Liver (tissue), 7 donors: ENCODE measurements at regions not wholly inside any gene's neighbourhood (a gene's known extent, or its start where the extent isn't known, plus 50 kb on each side); places are given as distances from the start of the nearest gene placed in this dataset.

Experiments
- DNase-seq: peaks from one replicate; pipeline ENCODE4 v3.0.0-alpha.2; 2017; ENCODE audit warnings: low spot score
- H3K27ac ChIP-seq, 2 donors: one replicate each; pipeline ENCODE4 v1.7.0; 2013; ENCODE audit warnings: inconsistent platforms in 2 of 2, low read length in 2 of 2, control low read depth in 1 of 2, low read depth in 1 of 2, mild to moderate bottlenecking in 1 of 2
- H3K27me3 ChIP-seq, 4 donors: one replicate each; pipeline versions ENCODE4 v1.6.1 to v1.7.0; 2013; ENCODE audit warnings: low read length in 3 of 4, inconsistent platforms in 1 of 4, mild to moderate bottlenecking in 1 of 4, moderate library complexity in 1 of 4; ENCODE audit not compliant: control insufficient read depth in 4 of 4, insufficient read depth in 4 of 4
- H3K36me3 ChIP-seq, 4 donors: one replicate each; pipeline versions ENCODE4 v1.6.1 to v1.7.0; 2013; ENCODE audit warnings: low read length in 3 of 4, mild to moderate bottlenecking in 3 of 4, low read depth in 1 of 4, moderate library complexity in 1 of 4; ENCODE audit not compliant: control insufficient read depth in 4 of 4, insufficient read depth in 3 of 4
- H3K4me1 ChIP-seq, 4 donors: one replicate each; pipeline versions ENCODE4 v1.6.1 to v1.7.0; 2013; ENCODE audit warnings: low read length in 3 of 4, mild to moderate bottlenecking in 3 of 4, moderate library complexity in 1 of 4; ENCODE audit not compliant: control insufficient read depth in 4 of 4, insufficient read depth in 4 of 4
- H3K4me3 ChIP-seq, 3 donors: one replicate each; pipeline versions ENCODE4 v1.6.1 to v1.7.0; 2013; ENCODE audit warnings: low read length in 3 of 3, control low read depth in 1 of 3, low read depth in 1 of 3, mild to moderate bottlenecking in 1 of 3
- H3K9ac ChIP-seq, 2 donors: one replicate each; pipeline ENCODE4 v1.7.0; 2013; ENCODE audit warnings: low read length in 2 of 2, mild to moderate bottlenecking in 2 of 2, moderate library complexity in 2 of 2, control low read depth in 1 of 2, low read depth in 1 of 2
- H3K9me3 ChIP-seq, 4 donors: one replicate each; pipeline versions ENCODE4 v1.6.1 to v1.7.0; 2013; ENCODE audit warnings: low read length in 3 of 4; ENCODE audit not compliant: control insufficient read depth in 4 of 4
- FOXA2 ChIP-seq: IDR thresholded peaks from 2 replicates; pipeline ENCODE4 v1.6.1; 2016; ENCODE audit warnings: antibody characterized with exemption
- HNF4A ChIP-seq, 2 donors: conservative IDR thresholded peaks; 2 replicates each; pipeline ENCODE4 v1.6.1; 2016; ENCODE audit warnings: antibody characterized with exemption in 2 of 2, mild to moderate bottlenecking in 2 of 2
- HNF4G ChIP-seq: IDR thresholded peaks from 2 replicates; pipeline ENCODE4 v1.6.1; 2016; ENCODE audit warnings: antibody characterized with exemption
- NR2F2 ChIP-seq: IDR thresholded peaks from 2 replicates; pipeline ENCODE4 v1.6.1; 2016; ENCODE audit warnings: antibody characterized with exemption
- RXRA ChIP-seq, 2 donors: IDR thresholded peaks; 2 replicates each; pipeline ENCODE4 v1.6.1; 2017 to 2018; ENCODE audit warnings: antibody characterized with exemption in 2 of 2, mild to moderate bottlenecking in 1 of 2
- SP1 ChIP-seq: IDR thresholded peaks from 2 replicates; pipeline ENCODE4 v1.6.1; 2018; ENCODE audit warnings: antibody characterized with exemption, mild to moderate bottlenecking
- TAF1 ChIP-seq: conservative IDR thresholded peaks from 2 replicates; pipeline ENCODE4 v1.6.1; 2016; ENCODE audit warnings: antibody characterized with exemption, mild to moderate bottlenecking
- whole genome bisulfite sequencing: extraction: QIAGEN DNeasy Blood & Tissue Kit; methylation state at CpG from one replicate; pipeline ENCODE4 v1.1.7; 2013; 5-methylcytosine and 5-hydroxymethylcytosine counted together
- TF ChIP-seq, protein P1 (sequence below): IDR thresholded peaks from 2 replicates; pipeline ENCODE4 v1.6.1; 2016; ENCODE audit warnings: antibody characterized with exemption, mild to moderate bottlenecking
- TF ChIP-seq, protein P2 (sequence below): IDR thresholded peaks from 2 replicates; pipeline ENCODE4 v1.6.1; 2016; ENCODE audit warnings: antibody characterized with exemption
- TF ChIP-seq, protein P3 (sequence below): IDR thresholded peaks from 2 replicates; pipeline ENCODE4 v1.6.1; 2016; ENCODE audit warnings: antibody characterized with exemption
- TF ChIP-seq, protein P4 (sequence below): IDR thresholded peaks from 2 replicates; pipeline ENCODE4 v1.6.1; 2016; ENCODE audit warnings: antibody characterized with exemption
- donor health status: healthy.
- donor health status: healthy.
- donor health status: healthy.
- donor health status: healthy.

DNA sequence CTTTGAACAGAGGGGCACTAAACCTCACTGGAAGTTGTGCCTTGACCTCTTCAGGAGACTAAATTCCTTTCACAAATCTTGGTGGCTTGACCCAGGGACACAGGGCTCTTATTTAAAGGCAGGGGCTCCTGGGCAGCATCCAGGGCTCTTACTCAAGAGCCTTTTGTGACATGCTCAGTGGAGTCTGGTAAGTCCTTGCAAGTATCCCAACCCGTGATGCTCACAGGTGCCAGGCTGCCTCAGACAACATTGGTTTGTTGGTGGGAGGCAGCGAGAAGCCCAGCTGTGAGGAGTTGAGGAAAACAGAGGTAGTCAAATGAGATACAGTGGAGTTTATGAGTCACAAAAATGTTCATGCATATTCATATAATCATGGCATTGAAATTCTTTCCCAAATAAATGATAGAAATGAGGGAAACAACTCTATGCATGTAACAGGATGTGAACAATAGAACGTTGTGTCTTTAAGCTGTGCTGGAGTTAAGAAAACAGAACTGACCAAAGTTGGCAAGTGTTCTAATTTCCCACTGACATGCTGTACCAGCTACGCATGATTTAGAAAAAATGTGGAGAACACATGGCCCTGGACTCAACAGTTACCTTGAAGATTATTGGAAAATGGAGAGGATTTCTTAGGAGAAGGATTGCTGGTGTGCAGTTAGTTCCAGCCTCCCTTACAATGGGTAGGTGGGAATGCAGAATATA lies 654.5 kb upstream of the COBL start:
- peaks cover 0 to 3% (median 0%) of the 10 kb centered on the region in 4 donors for H3K9me3 ChIP-seq
- no peaks in the 10 kb centered on the region for H3K4me1 ChIP-seq
- no peak overlapping the region for H3K9ac ChIP-seq
- 66% methylated on average over 4 of the region's 4 CpGs for WGBS
- TF ChIP-seq, protein P1, sequence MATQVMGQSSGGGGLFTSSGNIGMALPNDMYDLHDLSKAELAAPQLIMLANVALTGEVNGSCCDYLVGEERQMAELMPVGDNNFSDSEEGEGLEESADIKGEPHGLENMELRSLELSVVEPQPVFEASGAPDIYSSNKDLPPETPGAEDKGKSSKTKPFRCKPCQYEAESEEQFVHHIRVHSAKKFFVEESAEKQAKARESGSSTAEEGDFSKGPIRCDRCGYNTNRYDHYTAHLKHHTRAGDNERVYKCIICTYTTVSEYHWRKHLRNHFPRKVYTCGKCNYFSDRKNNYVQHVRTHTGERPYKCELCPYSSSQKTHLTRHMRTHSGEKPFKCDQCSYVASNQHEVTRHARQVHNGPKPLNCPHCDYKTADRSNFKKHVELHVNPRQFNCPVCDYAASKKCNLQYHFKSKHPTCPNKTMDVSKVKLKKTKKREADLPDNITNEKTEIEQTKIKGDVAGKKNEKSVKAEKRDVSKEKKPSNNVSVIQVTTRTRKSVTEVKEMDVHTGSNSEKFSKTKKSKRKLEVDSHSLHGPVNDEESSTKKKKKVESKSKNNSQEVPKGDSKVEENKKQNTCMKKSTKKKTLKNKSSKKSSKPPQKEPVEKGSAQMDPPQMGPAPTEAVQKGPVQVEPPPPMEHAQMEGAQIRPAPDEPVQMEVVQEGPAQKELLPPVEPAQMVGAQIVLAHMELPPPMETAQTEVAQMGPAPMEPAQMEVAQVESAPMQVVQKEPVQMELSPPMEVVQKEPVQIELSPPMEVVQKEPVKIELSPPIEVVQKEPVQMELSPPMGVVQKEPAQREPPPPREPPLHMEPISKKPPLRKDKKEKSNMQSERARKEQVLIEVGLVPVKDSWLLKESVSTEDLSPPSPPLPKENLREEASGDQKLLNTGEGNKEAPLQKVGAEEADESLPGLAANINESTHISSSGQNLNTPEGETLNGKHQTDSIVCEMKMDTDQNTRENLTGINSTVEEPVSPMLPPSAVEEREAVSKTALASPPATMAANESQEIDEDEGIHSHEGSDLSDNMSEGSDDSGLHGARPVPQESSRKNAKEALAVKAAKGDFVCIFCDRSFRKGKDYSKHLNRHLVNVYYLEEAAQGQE: no peak
- no peak for TF ChIP-seq HNF4G
- TF ChIP-seq NR2F2: no peak
- TF ChIP-seq, protein P2, sequence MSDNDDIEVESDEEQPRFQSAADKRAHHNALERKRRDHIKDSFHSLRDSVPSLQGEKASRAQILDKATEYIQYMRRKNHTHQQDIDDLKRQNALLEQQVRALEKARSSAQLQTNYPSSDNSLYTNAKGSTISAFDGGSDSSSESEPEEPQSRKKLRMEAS: no peak
- TF ChIP-seq RXRA (IDR thresholded peaks at IDR 0.05): no peak
- no peak for TF ChIP-seq FOXA2
- TF ChIP-seq, protein P3, sequence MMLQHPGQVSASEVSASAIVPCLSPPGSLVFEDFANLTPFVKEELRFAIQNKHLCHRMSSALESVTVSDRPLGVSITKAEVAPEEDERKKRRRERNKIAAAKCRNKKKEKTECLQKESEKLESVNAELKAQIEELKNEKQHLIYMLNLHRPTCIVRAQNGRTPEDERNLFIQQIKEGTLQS: no peak
- no peak for TF ChIP-seq SP1
- TF ChIP-seq, protein P4, sequence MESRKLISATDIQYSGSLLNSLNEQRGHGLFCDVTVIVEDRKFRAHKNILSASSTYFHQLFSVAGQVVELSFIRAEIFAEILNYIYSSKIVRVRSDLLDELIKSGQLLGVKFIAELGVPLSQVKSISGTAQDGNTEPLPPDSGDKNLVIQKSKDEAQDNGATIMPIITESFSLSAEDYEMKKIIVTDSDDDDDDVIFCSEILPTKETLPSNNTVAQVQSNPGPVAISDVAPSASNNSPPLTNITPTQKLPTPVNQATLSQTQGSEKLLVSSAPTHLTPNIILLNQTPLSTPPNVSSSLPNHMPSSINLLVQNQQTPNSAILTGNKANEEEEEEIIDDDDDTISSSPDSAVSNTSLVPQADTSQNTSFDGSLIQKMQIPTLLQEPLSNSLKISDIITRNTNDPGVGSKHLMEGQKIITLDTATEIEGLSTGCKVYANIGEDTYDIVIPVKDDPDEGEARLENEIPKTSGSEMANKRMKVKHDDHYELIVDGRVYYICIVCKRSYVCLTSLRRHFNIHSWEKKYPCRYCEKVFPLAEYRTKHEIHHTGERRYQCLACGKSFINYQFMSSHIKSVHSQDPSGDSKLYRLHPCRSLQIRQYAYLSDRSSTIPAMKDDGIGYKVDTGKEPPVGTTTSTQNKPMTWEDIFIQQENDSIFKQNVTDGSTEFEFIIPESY: no peak
- TF ChIP-seq TAF1: no peak
- H3K4me3 ChIP-seq: no peak overlapping the region
- H3K27ac ChIP-seq: no peak overlapping the region
- no peaks in the 10 kb centered on the region for H3K27me3 ChIP-seq
- H3K36me3 ChIP-seq: no peaks in the 10 kb centered on the region
- no peak for DNase-seq

DNA sequence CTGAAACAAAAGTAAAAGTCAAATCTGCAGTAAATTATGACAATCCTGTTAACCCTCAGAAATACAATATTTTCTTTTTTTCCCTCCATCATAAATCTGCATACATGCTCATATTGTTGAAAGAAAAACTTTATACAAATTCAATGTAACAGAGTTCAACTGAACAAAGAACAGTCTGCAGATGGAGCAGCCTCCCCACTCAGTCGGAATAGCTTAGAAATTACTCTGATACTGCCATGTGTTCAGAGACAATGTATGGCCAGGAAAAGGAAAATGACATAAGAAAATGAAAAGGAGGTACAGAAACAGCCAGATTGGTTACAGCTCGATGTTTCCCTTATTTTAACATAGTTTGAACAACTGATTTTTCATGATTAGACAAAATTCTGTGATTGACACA lies 651.9 kb upstream of the COBL start:
- H3K27ac ChIP-seq: no peak overlapping the region
- no peaks in the 10 kb centered on the region for H3K27me3 ChIP-seq
- no peaks in the 10 kb centered on the region for H3K4me1 ChIP-seq
- H3K36me3 ChIP-seq: no peaks in the 10 kb centered on the region
- H3K9me3 ChIP-seq: peaks cover 0 to 3% (median 0%) of the 10 kb centered on the region in 4 donors
- no peak overlapping the region for H3K4me3 ChIP-seq
- TF ChIP-seq HNF4A (conservative IDR thresholded peaks at IDR 0.05): no peak
- TF ChIP-seq, protein P3: no peak
- no peak for TF ChIP-seq RXRA (IDR thresholded peaks at IDR 0.05)
- no peak overlapping the region for H3K9ac ChIP-seq
- 57% methylated on average over 2 of the region's 2 CpGs for WGBS
- DNase-seq: no peak
